Osteocyte (in vitro differentiated cells): ENCODE measurements at regions not wholly inside any gene's neighbourhood (a gene's known extent, or its start where the extent isn't known, plus 50 kb on each side); places are given as distances from the start of the nearest gene placed in this dataset.
"Not testable (repeated sequence)": the region's sequence is repeated elsewhere in the genome, so short reads cannot be mapped to it uniquely, and the experiment has no call there.

Experiments used
- DNase-seq: peaks from one replicate; pipeline ENCODE4 v3.0.0; 2021; ENCODE audit warnings: mixed read lengths; ENCODE audit not compliant: unreplicated experiment; ENCODE audit errors: extremely low spot score
- H3K27ac Mint-ChIP-seq: one replicate; pipeline ENCODE4 v1.8.0; 2021; ENCODE audit warnings: mild to moderate bottlenecking, mixed read lengths; ENCODE audit not compliant: unreplicated experiment
- H3K27me3 Mint-ChIP-seq: one replicate; pipeline ENCODE4 v1.8.0; 2021; ENCODE audit warnings: mixed read lengths; ENCODE audit not compliant: unreplicated experiment
- H3K36me3 Mint-ChIP-seq: one replicate; pipeline ENCODE4 v1.8.0; 2021; ENCODE audit warnings: mixed read lengths; ENCODE audit not compliant: unreplicated experiment
- H3K4me1 Mint-ChIP-seq: one replicate; pipeline ENCODE4 v1.8.0; 2021; ENCODE audit warnings: mixed read lengths; ENCODE audit not compliant: unreplicated experiment
- H3K4me3 Mint-ChIP-seq: one replicate; pipeline ENCODE4 v1.8.0; 2021; ENCODE audit warnings: mild to moderate bottlenecking, moderate library complexity, mixed read lengths; ENCODE audit not compliant: unreplicated experiment
- H3K9me3 Mint-ChIP-seq: one replicate; pipeline ENCODE4 v1.8.0; 2021; ENCODE audit warnings: mixed read lengths; ENCODE audit not compliant: unreplicated experiment

- not testable (repeated sequence) for H3K36me3 Mint-ChIP-seq, H3K4me3 Mint-ChIP-seq, H3K27me3 Mint-ChIP-seq, H3K4me1 Mint-ChIP-seq, DNase-seq, H3K27ac Mint-ChIP-seq, H3K9me3 Mint-ChIP-seq
These were observed 5450.2 kb upstream of the TPTE start for GRCh38 chr21:5071180-5071579.

- not testable (repeated sequence) for H3K4me1 Mint-ChIP-seq, H3K36me3 Mint-ChIP-seq, DNase-seq, H3K27me3 Mint-ChIP-seq, H3K9me3 Mint-ChIP-seq, H3K27ac Mint-ChIP-seq, H3K4me3 Mint-ChIP-seq
These were observed 5444.5 kb upstream of the TPTE start for GRCh38 chr21:5076854-5077253.

- not testable (repeated sequence) for DNase-seq, H3K4me1 Mint-ChIP-seq, H3K36me3 Mint-ChIP-seq, H3K4me3 Mint-ChIP-seq, H3K27ac Mint-ChIP-seq, H3K27me3 Mint-ChIP-seq, H3K9me3 Mint-ChIP-seq
These were observed 5442.0 kb upstream of the TPTE start for GRCh38 chr21:5079361-5079760.

GRCh38 chr21:5080015-5080414, 5441.4 kb upstream of the TPTE start:
- DNase-seq, H3K4me3 Mint-ChIP-seq, H3K27ac Mint-ChIP-seq, H3K36me3 Mint-ChIP-seq, H3K27me3 Mint-ChIP-seq, H3K4me1 Mint-ChIP-seq, H3K9me3 Mint-ChIP-seq: not testable (repeated sequence)

- DNase-seq, H3K36me3 Mint-ChIP-seq, H3K4me1 Mint-ChIP-seq, H3K27ac Mint-ChIP-seq, H3K9me3 Mint-ChIP-seq, H3K4me3 Mint-ChIP-seq, H3K27me3 Mint-ChIP-seq: not testable (repeated sequence)
These were observed 5437.1 kb upstream of the TPTE start for GRCh38 chr21:5084246-5084645.

GRCh38 chr21:5085456-5085855, 5435.9 kb upstream of the TPTE start:
- not testable (repeated sequence) for DNase-seq, H3K4me1 Mint-ChIP-seq, H3K27me3 Mint-ChIP-seq, H3K9me3 Mint-ChIP-seq, H3K27ac Mint-ChIP-seq, H3K4me3 Mint-ChIP-seq, H3K36me3 Mint-ChIP-seq

GRCh38 chr21:5086416-5086815, 5435.0 kb upstream of the TPTE start:
- not testable (repeated sequence) for H3K9me3 Mint-ChIP-seq
- DNase-seq, result peak; percentile 15

GRCh38 chr21:5088820-5089219, 5432.6 kb upstream of the TPTE start:
- H3K9me3 Mint-ChIP-seq, H3K27me3 Mint-ChIP-seq, DNase-seq, H3K27ac Mint-ChIP-seq, H3K36me3 Mint-ChIP-seq, H3K4me3 Mint-ChIP-seq, H3K4me1 Mint-ChIP-seq: not testable (repeated sequence)

More at GRCh38 chr21:5086416-5086815, 5435.0 kb upstream of the TPTE start:
- not testable (repeated sequence) for H3K27me3 Mint-ChIP-seq, H3K27ac Mint-ChIP-seq, H3K4me1 Mint-ChIP-seq, H3K4me3 Mint-ChIP-seq, H3K36me3 Mint-ChIP-seq

- H3K27me3 Mint-ChIP-seq, H3K4me3 Mint-ChIP-seq, H3K27ac Mint-ChIP-seq, H3K36me3 Mint-ChIP-seq, H3K4me1 Mint-ChIP-seq, H3K9me3 Mint-ChIP-seq, DNase-seq: not testable (repeated sequence)
These were observed 5431.8 kb upstream of the TPTE start for GRCh38 chr21:5089399-5090089.

- not testable (repeated sequence) for H3K36me3 Mint-ChIP-seq, H3K27me3 Mint-ChIP-seq, H3K9me3 Mint-ChIP-seq, H3K4me3 Mint-ChIP-seq, H3K27ac Mint-ChIP-seq, H3K4me1 Mint-ChIP-seq
- DNase-seq, result peak; percentile 46
These were observed 5431.0 kb upstream of the TPTE start for GRCh38 chr21:5090132-5091079.

- H3K9me3 Mint-ChIP-seq, H3K36me3 Mint-ChIP-seq, DNase-seq: not testable (repeated sequence)
These were observed 5430.1 kb upstream of the TPTE start for GRCh38 chr21:5091274-5091673.

GRCh38 chr21:5095628-5096027, 5425.8 kb upstream of the TPTE start:
- not testable (repeated sequence) for H3K36me3 Mint-ChIP-seq, H3K4me1 Mint-ChIP-seq, H3K27me3 Mint-ChIP-seq, H3K4me3 Mint-ChIP-seq, H3K9me3 Mint-ChIP-seq, H3K27ac Mint-ChIP-seq, DNase-seq

More at GRCh38 chr21:5091274-5091673, 5430.1 kb upstream of the TPTE start:
- H3K4me1 Mint-ChIP-seq, H3K27ac Mint-ChIP-seq, H3K27me3 Mint-ChIP-seq, H3K4me3 Mint-ChIP-seq: not testable (repeated sequence)
